MG63 (cell line): ENCODE measurements at regions not wholly inside any gene's neighbourhood (a gene's known extent, or its start where the extent isn't known, plus 50 kb on each side); places are given as distances from the start of the nearest gene placed in this dataset.
"Not testable (repeated sequence)": the region's sequence is repeated elsewhere in the genome, so short reads cannot be mapped to it uniquely, and the experiment has no call there.

Source experiments
- DNase-seq: peaks from one replicate; pipeline ENCODE4 v3.0.0-alpha.2; 2020
- H3K27me3 ChIP-seq: fragments of 250-450 bp; sonication (Bioruptor Pico); 2 replicates; pipeline ENCODE4 v1.5.1; 2020; ENCODE audit warnings: mild to moderate bottlenecking, moderate library complexity
- H3K36me3 ChIP-seq: fragments of 250-450 bp; sonication (Bioruptor Pico); 2 replicates; pipeline ENCODE4 v1.5.1; 2020; ENCODE audit warnings: mild to moderate bottlenecking, moderate library complexity
- H3K4me3 ChIP-seq: fragments of 250-450 bp; sonication (Bioruptor Pico); 2 replicates; pipeline ENCODE4 v1.5.1; 2020; ENCODE audit warnings: mild to moderate bottlenecking, moderate library complexity
- H3K9me3 ChIP-seq: fragments of 250-450 bp; sonication (Bioruptor Pico); 2 replicates; pipeline ENCODE4 v1.5.1; 2020; ENCODE audit warnings: mild to moderate bottlenecking, moderate library complexity

- H3K9me3 ChIP-seq, H3K36me3 ChIP-seq, H3K4me3 ChIP-seq, DNase-seq, H3K27me3 ChIP-seq: not testable (repeated sequence)
Observed at GRCh38 chr17:20676656-20677055, 97.1 kb downstream of the CDRT15L2 start.

GRCh38 chr17:20677469-20677868, 97.9 kb downstream of the CDRT15L2 start:
- H3K4me3 ChIP-seq, H3K27me3 ChIP-seq, H3K36me3 ChIP-seq, DNase-seq, H3K9me3 ChIP-seq: not testable (repeated sequence)

- not testable (repeated sequence) for H3K27me3 ChIP-seq, H3K36me3 ChIP-seq, H3K4me3 ChIP-seq
Observed at GRCh38 chr17:20678424-20678823, 98.9 kb downstream of the CDRT15L2 start.

GRCh38 chr17:20681746-20682722, 102.5 kb downstream of the CDRT15L2 start:
- DNase-seq, H3K4me3 ChIP-seq, H3K27me3 ChIP-seq, H3K36me3 ChIP-seq, H3K9me3 ChIP-seq: not testable (repeated sequence)

More at GRCh38 chr17:20678424-20678823, 98.9 kb downstream of the CDRT15L2 start:
- H3K9me3 ChIP-seq, DNase-seq: not testable (repeated sequence)

- not testable (repeated sequence) for H3K27me3 ChIP-seq, H3K4me3 ChIP-seq, H3K9me3 ChIP-seq, DNase-seq, H3K36me3 ChIP-seq
Observed at GRCh38 chr17:20683651-20684229, 104.2 kb downstream of the CDRT15L2 start.

- not testable (repeated sequence) for DNase-seq, H3K36me3 ChIP-seq
Observed at GRCh38 chr17:20684975-20685374, 105.5 kb downstream of the CDRT15L2 start.

GRCh38 chr17:20687584-20687983, 108.1 kb downstream of the CDRT15L2 start:
- not testable (repeated sequence) for H3K27me3 ChIP-seq, DNase-seq

More at GRCh38 chr17:20684975-20685374, 105.5 kb downstream of the CDRT15L2 start:
- H3K4me3 ChIP-seq, H3K27me3 ChIP-seq, H3K9me3 ChIP-seq: not testable (repeated sequence)

GRCh38 chr17:20689170-20689749, 109.7 kb downstream of the CDRT15L2 start:
- H3K36me3 ChIP-seq, H3K9me3 ChIP-seq, H3K4me3 ChIP-seq, H3K27me3 ChIP-seq, DNase-seq: not testable (repeated sequence)

More at GRCh38 chr17:20687584-20687983, 108.1 kb downstream of the CDRT15L2 start:
- not testable (repeated sequence) for H3K4me3 ChIP-seq, H3K36me3 ChIP-seq, H3K9me3 ChIP-seq

GRCh38 chr17:20692706-20693105, 113.2 kb downstream of the CDRT15L2 start:
- not testable (repeated sequence) for DNase-seq, H3K36me3 ChIP-seq, H3K4me3 ChIP-seq, H3K27me3 ChIP-seq, H3K9me3 ChIP-seq

GRCh38 chr17:20695871-20696270, 116.3 kb downstream of the CDRT15L2 start:
- not testable (repeated sequence) for H3K36me3 ChIP-seq, H3K9me3 ChIP-seq, DNase-seq, H3K27me3 ChIP-seq, H3K4me3 ChIP-seq

- H3K9me3 ChIP-seq, H3K36me3 ChIP-seq, DNase-seq, H3K27me3 ChIP-seq, H3K4me3 ChIP-seq: not testable (repeated sequence)
Observed at GRCh38 chr17:20698463-20699206, 119.1 kb downstream of the CDRT15L2 start.

GRCh38 chr17:20700528-20700927, 121.0 kb downstream of the CDRT15L2 start:
- not testable (repeated sequence) for H3K27me3 ChIP-seq, DNase-seq, H3K4me3 ChIP-seq, H3K36me3 ChIP-seq, H3K9me3 ChIP-seq

GRCh38 chr17:20701366-20701765, 121.8 kb downstream of the CDRT15L2 start:
- not testable (repeated sequence) for H3K9me3 ChIP-seq, DNase-seq

GRCh38 chr17:20702692-20703091, 123.2 kb downstream of the CDRT15L2 start:
- no peak for DNase-seq
- Histone ChIP-seq H3K9me3 (no peaks in the 10 kb centered on the region), H3K27me3 (no peaks in the 10 kb centered on the region), H3K36me3 (no peaks in the 10 kb centered on the region), H3K4me3 (no peak overlapping the region)

More at GRCh38 chr17:20701366-20701765, 121.8 kb downstream of the CDRT15L2 start:
- not testable (repeated sequence) for H3K27me3 ChIP-seq, H3K4me3 ChIP-seq, H3K36me3 ChIP-seq

GRCh38 chr17:20703781-20704180, 124.3 kb downstream of the CDRT15L2 start:
- no peaks in the 10 kb centered on the region for H3K36me3 ChIP-seq
- no peak for DNase-seq
- no peaks in the 10 kb centered on the region for H3K27me3 ChIP-seq
- H3K4me3 ChIP-seq: no peak overlapping the region
- H3K9me3 ChIP-seq: no peaks in the 10 kb centered on the region

GRCh38 chr17:20705186-20705585, 125.7 kb downstream of the CDRT15L2 start:
- H3K36me3 ChIP-seq, H3K27me3 ChIP-seq: not testable (repeated sequence)

More at GRCh38 chr17:20705186-20705585, 125.7 kb downstream of the CDRT15L2 start:
- H3K4me3 ChIP-seq, DNase-seq, H3K9me3 ChIP-seq: not testable (repeated sequence)
